ENCODE measurements at regions not wholly inside any gene's neighbourhood (a gene's known extent, or its start where the extent isn't known, plus 50 kb on each side); places are given as distances from the start of the nearest gene placed in this dataset.
A peak's percentile ranks its signal among the peaks of the same experiment; 100 is the strongest.

DNA sequence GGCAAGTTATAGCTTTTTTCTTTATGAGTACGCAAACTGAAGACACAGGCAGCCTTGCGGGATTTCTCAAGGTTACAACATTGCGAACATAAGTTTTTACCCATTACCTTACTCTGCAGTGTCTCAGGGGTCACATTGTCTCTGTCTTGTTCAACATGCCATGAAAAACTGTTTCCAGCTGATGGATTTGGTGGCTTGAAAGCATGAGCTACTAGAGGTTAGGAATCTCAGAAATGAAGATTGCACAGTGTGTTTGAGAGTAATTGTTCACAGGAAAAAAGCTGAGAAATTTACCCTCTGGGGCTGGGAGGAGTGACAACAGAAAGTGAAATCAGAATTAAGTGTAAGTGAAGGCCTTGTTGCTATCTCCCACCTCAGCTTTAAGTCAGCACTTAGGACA, 568.6 kb downstream of the TAFA4 start:
- no peak for DNase-seq (ENCODE audit: low read depth, low spot score)
- in situ Hi-C loops (cut with HindIII; ENCODE audit: low pct_unique_long_range_greater_than_20kb, low sequenced_read_pairs): no loop called here

DNA sequence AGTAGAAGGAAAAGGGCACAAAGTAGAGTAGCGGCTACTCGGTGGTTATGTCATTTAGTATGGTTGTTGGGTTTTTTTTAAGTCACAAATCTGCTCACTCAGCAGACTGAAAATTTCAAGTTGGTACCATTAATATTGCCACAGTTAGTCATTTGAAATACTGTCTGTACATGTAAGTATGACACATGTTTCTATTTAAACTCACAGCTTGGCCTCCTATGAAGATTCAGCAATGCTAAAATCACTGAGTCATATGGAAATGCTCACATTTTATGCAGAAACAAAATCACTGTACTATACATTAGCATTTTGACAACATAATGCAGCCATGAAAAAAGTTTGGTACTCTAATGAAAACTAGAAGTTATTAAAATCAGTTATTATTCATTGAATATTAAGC, 571.9 kb downstream of the TAFA4 start:
- in situ Hi-C loops (cut with HindIII; ENCODE audit: low pct_unique_long_range_greater_than_20kb, low sequenced_read_pairs): no loop called here
- DNase-seq (ENCODE audit: low read depth, low spot score): no peak

DNA sequence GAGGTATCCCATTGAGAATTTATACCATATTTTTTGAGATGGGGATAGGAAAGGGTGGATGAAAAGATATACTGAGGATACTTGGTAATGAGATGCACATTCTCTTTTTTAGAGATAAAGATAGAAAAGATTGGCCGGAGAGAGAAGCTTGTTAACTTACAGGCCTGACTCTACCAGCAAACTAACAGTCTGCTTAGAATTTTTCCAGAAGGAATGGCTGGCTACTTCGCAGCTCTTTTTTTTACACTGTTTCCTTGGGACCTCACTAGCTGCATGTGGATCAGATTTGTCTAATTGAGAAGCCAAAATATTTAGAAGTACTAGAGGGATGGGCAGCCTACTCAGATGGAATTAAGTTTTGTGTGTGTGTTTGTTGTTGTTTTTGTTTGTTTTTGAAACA, 586.6 kb downstream of the TAFA4 start:
- in situ Hi-C loops (cut with HindIII; ENCODE audit: low pct_unique_long_range_greater_than_20kb, low sequenced_read_pairs): no loop called here
- DNase-seq (ENCODE audit: low read depth, low spot score): no peak

- in situ Hi-C loops (cut with HindIII; ENCODE audit: low pct_unique_long_range_greater_than_20kb, low sequenced_read_pairs): no loop called here
- DNase-seq (ENCODE audit: low read depth, low spot score): no peak
Observed at GRCh38 chr3:68342426-68342825, 589.9 kb downstream of the TAFA4 start.

DNA sequence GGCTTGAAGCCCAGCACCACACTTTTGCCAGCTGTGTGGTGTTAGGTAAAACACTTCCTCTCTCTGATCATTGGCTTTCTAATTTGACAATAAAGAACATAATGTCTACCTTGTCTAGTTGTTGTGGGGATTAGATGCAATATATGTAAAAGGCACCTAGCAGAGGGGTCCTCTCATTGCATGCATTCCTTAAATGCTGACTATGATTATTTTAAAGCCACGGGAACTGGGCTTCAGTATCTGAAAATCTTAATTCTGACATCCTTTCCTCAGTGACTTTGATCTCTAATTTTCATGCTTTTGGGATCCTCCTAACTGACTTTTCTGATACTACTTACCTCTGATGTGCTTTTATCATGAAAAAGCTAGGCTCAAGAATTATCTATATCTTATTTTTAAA, 596.3 kb downstream of the TAFA4 start:
- in situ Hi-C loops (cut with HindIII; ENCODE audit: low pct_unique_long_range_greater_than_20kb, low sequenced_read_pairs): no loop called here

DNA sequence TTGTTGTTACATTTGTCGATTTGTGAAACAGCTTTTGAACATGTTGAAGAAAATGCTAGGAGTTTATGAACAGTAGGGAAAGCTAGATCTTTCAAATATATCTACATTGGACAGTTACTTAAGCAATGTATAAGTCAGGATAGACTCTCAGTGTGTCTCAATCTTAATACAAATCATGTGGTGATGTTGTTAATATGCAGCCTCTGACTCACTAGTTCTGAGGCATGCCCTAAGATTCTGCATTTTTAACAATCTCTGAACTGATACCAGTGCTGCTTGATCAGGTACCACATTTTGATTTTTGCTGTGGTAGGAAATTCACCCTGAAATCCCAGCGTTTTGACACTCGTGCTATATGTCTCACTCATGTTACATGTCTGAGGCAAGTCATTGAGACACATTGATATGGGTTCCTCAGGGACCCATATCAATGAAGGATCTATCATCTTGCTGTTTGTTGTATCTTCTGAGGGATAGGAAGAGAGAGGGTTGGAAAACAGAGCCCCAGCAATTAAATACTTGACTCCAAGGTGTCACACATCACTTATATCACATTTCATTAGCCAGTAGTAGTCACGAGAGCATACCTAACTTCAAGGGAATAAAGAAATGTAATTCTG, 597.9 kb downstream of the TAFA4 start:
- no peak for DNase-seq (ENCODE audit: low read depth, low spot score)
- in situ Hi-C loops (cut with HindIII; ENCODE audit: low pct_unique_long_range_greater_than_20kb, low sequenced_read_pairs): no loop called here

More for the DNA sequence above, 596.3 kb downstream of the TAFA4 start:
- no peak for DNase-seq (ENCODE audit: low read depth, low spot score)

DNA sequence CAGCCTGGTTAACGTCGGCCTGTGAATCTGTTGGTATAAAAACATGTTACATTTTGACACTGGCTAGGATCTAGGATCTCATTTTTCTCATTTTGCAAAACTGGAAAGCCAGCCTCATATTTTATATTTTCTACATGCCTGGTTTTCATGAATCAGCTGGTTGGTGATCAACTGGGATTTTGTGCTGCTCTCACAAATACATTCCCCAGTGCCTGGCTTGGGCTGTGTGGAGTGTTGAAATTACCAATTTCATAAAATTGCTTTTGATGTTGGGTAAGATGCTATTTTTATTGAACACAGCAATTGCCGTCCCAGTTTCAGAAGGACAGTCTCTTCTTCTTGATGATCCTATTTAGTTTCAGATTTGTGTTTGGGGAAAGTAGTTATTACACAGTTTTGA, 604.3 kb downstream of the TAFA4 start:
- in situ Hi-C loops (cut with HindIII; ENCODE audit: low pct_unique_long_range_greater_than_20kb, low sequenced_read_pairs): no loop called here
- DNase-seq (ENCODE audit: low read depth, low spot score): no peak

DNA sequence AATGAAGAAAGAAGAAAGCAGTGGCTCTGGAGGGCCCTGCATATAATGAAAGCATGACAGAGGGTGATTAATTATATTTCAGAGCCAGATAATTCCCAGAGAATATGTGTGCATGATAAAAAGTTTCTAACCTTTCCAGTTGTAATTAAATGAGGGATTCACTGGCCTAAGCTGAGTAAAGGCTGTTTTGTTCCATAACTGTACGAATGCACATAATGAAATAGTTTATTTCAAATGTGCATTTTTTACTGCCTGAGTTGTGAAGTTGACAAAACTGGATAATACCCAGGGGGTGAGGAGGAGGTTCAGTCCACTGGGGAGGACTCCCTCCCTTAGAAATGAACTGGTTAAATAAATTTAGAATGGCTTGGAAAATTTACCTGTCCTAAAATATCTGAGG, 616.4 kb downstream of the TAFA4 start:
- in situ Hi-C loops (cut with HindIII; ENCODE audit: low pct_unique_long_range_greater_than_20kb, low sequenced_read_pairs): no loop called here
- DNase-seq (ENCODE audit: low read depth, low spot score): no peak

DNA sequence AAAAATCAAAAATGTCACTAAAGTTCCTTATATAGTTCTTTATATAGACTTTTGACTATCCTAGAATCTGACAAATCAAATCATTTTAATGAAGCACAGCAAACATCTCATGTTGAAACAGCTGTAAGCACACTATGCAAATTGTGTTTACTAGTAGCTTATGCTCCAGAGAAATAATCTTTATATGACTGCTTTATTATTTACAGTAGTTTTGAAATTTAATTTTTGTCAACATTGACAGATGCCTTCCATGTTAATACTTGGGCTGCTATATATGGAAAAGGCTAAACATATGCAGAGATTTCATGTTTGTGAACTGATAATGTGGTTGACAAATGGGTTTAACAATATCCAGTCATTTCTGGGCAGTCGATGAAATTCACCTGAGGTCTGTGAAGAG, 616.8 kb downstream of the TAFA4 start:
- in situ Hi-C loops (cut with HindIII; ENCODE audit: low pct_unique_long_range_greater_than_20kb, low sequenced_read_pairs): no loop called here
- no peak for DNase-seq (ENCODE audit: low read depth, low spot score)

DNA sequence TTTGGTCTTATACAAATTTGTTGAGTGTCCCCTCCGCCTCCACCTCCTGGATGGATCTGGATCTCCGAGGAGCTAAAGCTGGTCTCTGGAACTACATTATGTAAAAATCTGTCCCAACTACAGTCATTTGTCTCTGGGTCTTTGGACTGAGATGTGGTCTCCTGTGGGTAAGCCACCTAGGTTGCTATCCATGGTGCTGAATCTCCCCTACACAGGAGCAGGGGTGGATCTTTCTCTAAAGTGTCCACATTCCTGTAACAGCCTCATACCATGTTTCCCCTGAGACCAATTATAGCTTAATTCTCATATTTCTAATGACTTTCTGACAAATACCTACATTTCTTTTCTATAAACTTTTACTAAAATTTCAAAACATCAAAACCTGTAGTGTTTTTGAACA, 625.8 kb downstream of the TAFA4 start:
- in situ Hi-C loops (cut with HindIII; ENCODE audit: low pct_unique_long_range_greater_than_20kb, low sequenced_read_pairs): no loop called here
- no peak for DNase-seq (ENCODE audit: low read depth, low spot score)

GRCh38 chr3:68295457-68295856, 636.9 kb downstream of the TAFA4 start:
- in situ Hi-C loops (cut with HindIII; ENCODE audit: low pct_unique_long_range_greater_than_20kb, low sequenced_read_pairs): no loop called here
- no peak for DNase-seq (ENCODE audit: low read depth, low spot score)

GRCh38 chr3:68290333-68290732, 635.9 kb upstream of the SUCLG2 start:
- in situ Hi-C loops (cut with HindIII; ENCODE audit: low pct_unique_long_range_greater_than_20kb, low sequenced_read_pairs): no loop called here
- DNase-seq (ENCODE audit: low read depth, low spot score): no peak

- DNase-seq (ENCODE audit: low read depth, low spot score): no peak
- in situ Hi-C loops (cut with HindIII; ENCODE audit: low pct_unique_long_range_greater_than_20kb, low sequenced_read_pairs): no loop called here
Observed at GRCh38 chr3:68288085-68288484, 633.7 kb upstream of the SUCLG2 start.

GRCh38 chr3:68287101-68287500, 632.7 kb upstream of the SUCLG2 start:
- in situ Hi-C loops (cut with HindIII; ENCODE audit: low pct_unique_long_range_greater_than_20kb, low sequenced_read_pairs): no loop called here
- no peak for DNase-seq (ENCODE audit: low read depth, low spot score)

GRCh38 chr3:68274286-68274685, 619.9 kb upstream of the SUCLG2 start:
- in situ Hi-C loops (cut with HindIII; ENCODE audit: low pct_unique_long_range_greater_than_20kb, low sequenced_read_pairs): no loop called here
- DNase-seq (ENCODE audit: low read depth, low spot score): no peak

DNA sequence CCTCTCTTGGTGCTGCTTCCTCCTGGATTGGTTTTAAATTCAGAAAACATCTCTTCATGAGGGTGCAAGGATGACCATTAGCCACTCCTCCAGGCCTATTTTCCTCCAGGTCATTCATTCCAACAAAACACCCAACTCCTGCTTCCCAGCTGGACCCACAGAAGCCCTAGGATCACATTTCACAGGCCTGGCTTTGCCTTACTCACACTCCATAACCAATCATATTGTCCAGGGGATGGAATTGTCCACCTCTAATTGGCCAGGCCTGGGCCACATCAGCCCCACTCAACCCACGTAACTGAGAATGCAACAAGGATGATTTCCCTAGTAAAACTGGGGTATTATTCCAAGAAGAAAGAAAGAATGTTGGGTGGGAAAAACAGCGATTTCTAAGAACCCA, 616.7 kb upstream of the SUCLG2 start:
- in situ Hi-C loops (cut with HindIII; ENCODE audit: low pct_unique_long_range_greater_than_20kb, low sequenced_read_pairs): no loop called here
- DNase-seq (ENCODE audit: low read depth, low spot score): no peak

DNA sequence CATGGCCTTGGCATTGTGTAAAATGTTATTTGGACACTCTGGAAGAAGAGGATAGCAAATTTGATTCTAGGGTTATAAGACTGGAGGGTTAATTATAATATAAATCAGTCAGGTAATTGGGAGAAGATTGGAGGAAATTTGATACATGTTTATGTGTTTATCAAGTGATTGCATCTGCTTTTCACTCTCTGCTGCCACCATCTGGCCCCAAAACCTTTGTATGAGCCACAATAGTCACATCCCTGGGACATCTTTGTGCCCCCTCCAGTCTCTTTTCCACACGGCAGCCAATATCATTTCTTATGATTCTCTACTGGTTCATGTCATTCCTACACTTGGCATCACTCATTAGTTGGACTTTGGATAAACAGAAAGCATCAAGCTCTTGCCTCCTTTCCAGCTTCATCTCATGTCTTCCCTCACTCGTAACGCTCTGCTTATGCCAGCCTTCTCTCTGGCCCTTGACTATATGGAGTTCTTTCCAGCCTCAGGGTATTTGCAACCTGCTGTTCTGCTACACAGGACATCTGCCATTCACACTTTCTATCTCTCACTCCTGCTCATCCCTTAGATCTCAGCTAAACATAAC, 602.3 kb upstream of the SUCLG2 start:
- DNase-seq (ENCODE audit: low read depth, low spot score): peak; percentile 40
- in situ Hi-C loops (cut with HindIII; ENCODE audit: low pct_unique_long_range_greater_than_20kb, low sequenced_read_pairs): no loop called here

DNA sequence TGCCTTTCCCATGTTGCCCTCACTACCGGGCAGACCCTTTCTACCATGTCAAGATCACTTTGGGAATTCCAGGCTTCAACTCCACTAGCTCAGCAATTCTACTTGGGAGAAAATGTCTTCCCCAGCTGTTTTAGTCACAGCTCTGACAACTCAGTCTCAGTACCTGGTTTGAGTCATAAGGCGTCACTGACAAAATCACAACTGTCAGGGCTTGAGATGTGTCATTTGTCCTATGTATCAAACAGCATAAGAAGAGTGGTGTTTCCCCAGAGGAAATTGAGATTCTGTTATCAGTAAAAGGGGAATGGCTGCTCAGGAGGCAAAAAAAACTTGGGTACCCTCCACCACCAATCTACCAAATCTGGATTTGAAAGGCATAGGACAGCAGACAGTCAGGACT, 594.9 kb upstream of the SUCLG2 start:
- no peak for DNase-seq (ENCODE audit: low read depth, low spot score)
- in situ Hi-C loops (cut with HindIII; ENCODE audit: low pct_unique_long_range_greater_than_20kb, low sequenced_read_pairs): no loop called here

- no peak for DNase-seq (ENCODE audit: low read depth, low spot score)
- in situ Hi-C loops (cut with HindIII; ENCODE audit: low pct_unique_long_range_greater_than_20kb, low sequenced_read_pairs): no loop called here
Observed at GRCh38 chr3:68242606-68243005, 588.2 kb upstream of the SUCLG2 start.

DNA sequence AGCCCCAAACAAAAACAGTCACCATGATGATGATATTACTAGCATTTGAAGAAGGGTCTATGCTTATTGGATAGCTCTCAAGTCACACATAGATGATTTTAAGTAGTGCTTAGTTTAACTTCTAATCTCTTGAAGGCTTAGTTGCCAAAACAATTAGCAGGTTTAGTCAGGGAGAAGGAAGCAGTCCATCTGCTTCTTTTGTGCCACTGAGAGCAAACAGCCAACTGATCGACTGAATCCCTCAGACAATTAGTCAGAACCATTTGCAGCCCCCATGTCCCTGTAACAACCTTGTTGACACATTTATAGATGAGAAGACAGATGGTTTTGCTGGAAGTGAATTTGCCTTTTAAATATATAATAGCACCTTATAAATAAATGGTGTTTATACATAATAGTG, 585.1 kb upstream of the SUCLG2 start:
- in situ Hi-C loops (cut with HindIII; ENCODE audit: low pct_unique_long_range_greater_than_20kb, low sequenced_read_pairs): no loop called here
- no peak for DNase-seq (ENCODE audit: low read depth, low spot score)
